ENCODE measurements at regions not wholly inside any gene's neighbourhood (a gene's known extent, or its start where the extent isn't known, plus 50 kb on each side); places are given as distances from the start of the nearest gene placed in this dataset.

GRCh38 chr13:83332751-83333150, 549.5 kb downstream of the SLITRK1 start:
- ATAC-seq (no peak), DNase-seq (no peak)

GRCh38 chr13:83327091-83327490, 555.2 kb downstream of the SLITRK1 start:
- DNase-seq (no peak), ATAC-seq (no peak)

DNA sequence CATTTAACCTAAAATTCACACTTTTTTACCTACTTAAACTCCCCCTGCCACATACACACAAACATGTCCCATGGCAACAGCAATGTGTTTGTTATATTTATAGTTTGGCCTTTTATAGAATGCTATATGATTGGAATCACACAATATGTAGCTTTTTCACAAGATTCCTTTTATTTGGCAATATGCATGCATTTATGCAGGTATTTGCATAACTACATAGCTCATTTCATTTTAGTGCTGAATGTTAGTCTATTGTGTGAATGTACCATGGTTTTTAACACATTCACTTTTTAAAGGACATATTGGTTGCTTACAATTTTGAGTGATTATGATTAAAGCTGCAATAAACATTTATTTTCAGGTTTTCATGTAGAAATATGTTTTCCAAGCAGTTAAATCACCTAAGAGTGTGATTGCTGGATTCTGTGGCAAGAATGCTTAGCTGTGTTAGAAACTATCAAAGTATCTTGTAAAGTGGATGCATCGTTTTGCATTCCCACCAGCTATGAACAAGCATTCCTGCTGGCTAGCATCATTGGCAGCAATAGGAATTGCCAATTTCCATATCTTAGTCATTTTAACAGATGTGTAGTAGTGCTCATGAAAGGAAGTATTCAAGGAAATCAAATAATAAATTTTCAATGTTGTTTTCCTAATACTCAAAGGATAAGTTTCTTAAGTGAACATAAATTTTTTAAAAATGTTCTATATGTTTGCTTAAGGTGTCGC, 557.0 kb downstream of the SLITRK1 start:
- ATAC-seq (no peak), DNase-seq (no peak)

DNA sequence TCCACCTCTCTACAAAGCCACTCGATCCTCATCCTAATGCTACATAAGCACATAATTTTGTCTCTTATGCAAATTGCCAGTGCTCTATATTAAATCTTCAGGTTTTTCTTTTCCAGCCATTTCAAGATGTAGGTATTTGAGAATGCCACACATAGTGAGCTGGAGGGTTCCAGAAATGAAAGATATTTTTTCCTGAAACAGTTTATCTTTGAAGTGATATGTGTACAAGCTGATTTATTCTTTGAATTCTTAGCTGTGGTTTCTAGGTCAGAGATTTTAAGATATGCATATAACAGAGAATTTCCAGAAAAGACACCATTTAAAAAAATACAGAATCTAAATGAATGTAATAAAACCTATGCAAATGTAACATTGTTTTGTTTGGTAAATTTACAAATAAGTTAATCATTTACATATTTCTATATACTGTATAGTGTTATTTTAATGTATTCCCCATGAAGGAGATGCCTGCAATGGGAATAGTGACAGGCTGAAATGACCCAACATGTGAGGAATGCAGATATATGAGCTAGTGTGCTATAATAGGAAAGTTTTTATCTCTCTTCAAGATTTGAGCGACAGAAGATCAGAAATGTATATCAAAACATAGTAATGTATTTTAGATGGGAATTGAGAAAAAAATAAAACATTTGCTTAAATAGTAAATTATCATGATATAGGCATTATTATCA, 570.2 kb downstream of the SLITRK1 start:
- DNase-seq: no peak
- ATAC-seq: no peak

- no peak for DNase-seq
- no peak for ATAC-seq
Measured at GRCh38 chr13:83298617-83299016, 583.7 kb downstream of the SLITRK1 start.

DNA sequence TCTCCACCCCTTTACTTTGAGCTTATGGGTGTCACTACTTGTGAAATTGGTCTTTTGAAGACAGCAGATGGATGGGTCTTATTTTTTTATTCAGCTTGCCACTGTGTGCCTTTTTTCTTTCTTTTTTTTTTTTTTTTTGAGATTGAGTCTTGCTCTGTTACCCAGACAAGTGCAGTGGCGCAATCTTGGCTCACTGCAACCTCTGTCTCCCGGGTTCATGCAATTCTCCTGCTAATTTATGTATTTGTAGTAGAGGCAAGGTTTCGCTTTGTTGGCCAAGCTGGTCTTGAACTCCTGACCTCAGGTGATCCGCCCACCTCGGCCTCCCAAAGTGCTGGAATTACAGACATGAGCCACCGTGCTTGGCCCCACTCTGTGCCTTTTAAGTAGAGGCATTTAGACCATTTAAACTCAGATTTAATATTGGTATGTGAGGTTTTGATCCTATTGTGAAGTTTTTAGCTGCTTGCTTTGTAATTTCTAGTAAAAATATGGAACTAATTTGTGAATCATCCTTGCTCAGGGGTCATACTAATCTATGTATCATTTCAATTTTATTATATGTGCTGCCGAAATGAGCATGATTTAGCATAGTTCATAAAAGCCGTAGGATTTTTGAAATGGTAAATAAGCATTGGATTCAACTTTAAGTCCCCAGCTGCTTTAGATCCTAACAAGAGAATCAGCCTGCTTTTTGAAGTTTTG, 584.5 kb downstream of the SLITRK1 start:
- DNase-seq (no peak), ATAC-seq (no peak)

GRCh38 chr13:83295686-83296085, 586.6 kb downstream of the SLITRK1 start:
- DNase-seq (no peak), ATAC-seq (no peak)

DNA sequence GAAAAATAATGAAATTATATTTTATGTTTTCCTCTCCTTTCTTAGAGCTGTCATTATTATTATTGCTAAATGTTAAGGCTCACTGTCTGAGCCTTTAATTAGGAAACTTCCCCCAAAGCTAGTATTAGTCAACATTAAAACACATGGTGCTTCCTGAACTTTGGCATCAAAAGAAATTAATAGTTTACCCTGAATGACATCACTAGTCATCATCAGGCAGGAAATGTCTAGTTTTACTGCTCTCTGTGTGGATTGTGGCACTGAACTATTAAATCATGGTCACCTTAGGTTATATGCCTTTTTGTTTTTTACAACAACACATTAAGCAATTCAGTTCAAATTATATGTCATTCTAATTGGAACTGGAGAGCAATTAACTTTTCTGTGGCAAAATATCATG, 595.5 kb downstream of the SLITRK1 start:
- ATAC-seq: no peak

DNA sequence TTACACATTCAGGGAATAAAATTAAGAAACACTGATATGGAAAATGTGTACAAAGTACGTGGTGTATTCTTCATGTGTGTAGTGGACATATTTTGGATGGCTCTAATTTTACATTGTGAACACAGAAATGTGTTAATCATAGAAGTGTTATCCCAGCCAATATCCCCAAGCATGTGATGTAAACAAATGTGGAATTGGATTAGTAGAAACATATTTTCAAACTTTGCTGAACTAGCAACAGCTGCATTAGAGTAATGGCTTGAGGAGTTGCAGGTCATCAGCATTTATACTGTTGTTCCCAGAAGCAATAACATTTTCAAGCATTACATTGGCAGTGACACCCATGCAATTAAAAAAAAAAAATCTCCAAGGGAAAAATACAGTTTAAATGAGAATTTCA, 600.6 kb downstream of the SLITRK1 start:
- DNase-seq (no peak), ATAC-seq (no peak)

More for the DNA sequence above, 595.5 kb downstream of the SLITRK1 start:
- DNase-seq: no peak

GRCh38 chr13:83274679-83275078, 607.6 kb downstream of the SLITRK1 start:
- DNase-seq: no peak
- ATAC-seq: no peak

GRCh38 chr13:83272652-83273240, 609.5 kb downstream of the SLITRK1 start:
- ATAC-seq: no peak
- no peak for DNase-seq

GRCh38 chr13:83272076-83272475, 610.2 kb downstream of the SLITRK1 start:
- no peak for DNase-seq

GRCh38 chr13:83265279-83265678, 617.0 kb downstream of the SLITRK1 start:
- DNase-seq (no peak), ATAC-seq (no peak)

More at GRCh38 chr13:83272076-83272475, 610.2 kb downstream of the SLITRK1 start:
- no peak for ATAC-seq

- ATAC-seq (no peak), DNase-seq (no peak)
Measured at GRCh38 chr13:83248751-83249150, 633.5 kb downstream of the SLITRK1 start.

GRCh38 chr13:83232626-83233025, 649.6 kb downstream of the SLITRK1 start:
- no peak for DNase-seq
- no peak for ATAC-seq

GRCh38 chr13:83229574-83230305, 652.5 kb downstream of the SLITRK1 start:
- ATAC-seq (no peak), DNase-seq (no peak)

- ATAC-seq: no peak
- no peak for DNase-seq
Measured at GRCh38 chr13:83223546-83223945, 658.7 kb downstream of the SLITRK1 start.

DNA sequence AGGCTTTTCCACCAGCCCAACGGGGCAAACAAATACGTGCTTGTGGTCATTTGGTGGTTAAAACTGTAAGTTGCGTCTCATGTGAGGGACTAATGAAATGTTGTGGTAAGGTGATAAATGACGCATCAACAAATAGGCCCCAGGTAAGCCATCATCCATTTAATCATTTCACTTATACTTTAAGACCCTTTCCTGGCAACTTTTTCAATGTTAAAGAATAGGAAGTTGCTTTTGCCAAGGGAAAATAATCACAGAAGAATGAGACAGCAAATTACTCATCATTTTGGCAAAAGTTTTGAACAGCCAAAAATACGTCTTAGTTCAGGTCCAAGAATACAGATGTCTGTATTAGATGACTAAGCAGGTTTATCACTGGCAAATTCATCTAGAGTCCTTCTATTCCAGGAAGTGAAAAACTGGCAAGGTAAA, 660.4 kb downstream of the SLITRK1 start:
- ATAC-seq (no peak), DNase-seq (no peak)

DNA sequence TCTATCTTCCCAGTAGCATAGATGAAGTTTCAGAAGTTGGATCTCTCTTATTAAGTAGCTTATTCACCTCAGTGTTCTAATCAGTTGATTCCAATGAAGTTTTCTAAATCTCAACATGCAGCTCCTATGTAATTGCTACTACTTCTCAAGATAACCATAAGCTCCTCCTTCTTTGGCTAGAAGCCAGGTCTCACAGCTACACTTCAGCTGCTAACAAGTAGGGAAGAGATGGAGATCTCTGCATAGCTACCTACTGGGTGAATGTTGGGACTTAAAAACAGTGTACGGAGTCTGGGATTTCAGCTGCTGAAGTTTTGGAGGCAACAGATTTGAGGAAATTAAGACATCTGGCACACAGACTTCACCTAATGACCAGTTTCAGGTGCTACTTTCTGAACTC, 661.0 kb downstream of the SLITRK1 start:
- no peak for DNase-seq
- ATAC-seq: no peak

DNA sequence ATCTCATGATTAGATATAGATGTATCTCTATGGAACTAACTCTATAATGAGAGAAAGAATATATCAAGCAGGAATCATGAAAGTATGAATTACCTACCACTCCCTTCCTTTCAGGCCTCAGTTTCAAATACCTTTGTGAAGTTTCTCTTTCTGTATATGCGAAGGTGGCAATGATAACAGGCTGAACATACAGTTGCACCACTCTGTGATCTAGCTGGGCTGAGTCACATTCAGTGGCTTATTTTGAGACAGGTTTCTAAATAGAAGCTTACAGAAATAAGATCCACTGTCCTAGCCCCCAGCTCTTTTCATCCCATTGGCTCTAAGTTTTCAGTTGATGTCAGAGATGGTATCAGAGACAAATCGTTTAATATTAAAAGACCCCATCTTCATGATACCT, 662.0 kb downstream of the SLITRK1 start:
- no peak for DNase-seq
- no peak for ATAC-seq

DNA sequence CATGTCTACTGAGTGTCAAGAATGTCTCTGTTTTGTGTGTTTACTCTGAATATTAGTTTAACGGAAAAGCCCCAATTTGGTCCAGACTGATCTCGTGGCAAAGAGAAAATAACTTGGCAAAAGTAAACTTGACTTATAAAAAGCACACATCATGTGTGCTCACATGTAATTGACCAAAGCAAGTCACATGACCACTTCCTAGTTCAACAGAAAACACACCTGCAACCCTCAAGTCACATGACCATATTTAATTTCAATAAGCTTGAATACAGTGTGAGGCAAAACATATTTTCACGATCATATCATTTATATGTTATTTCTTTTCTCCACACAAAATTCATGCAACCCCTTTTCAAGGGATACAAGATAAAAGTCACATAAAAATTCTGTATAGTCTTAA, 662.4 kb downstream of the SLITRK1 start:
- ATAC-seq (no peak), DNase-seq (no peak)
